22Rv1 (cell line): ENCODE measurements at regions not wholly inside any gene's neighbourhood (a gene's known extent, or its start where the extent isn't known, plus 50 kb on each side); places are given as distances from the start of the nearest gene placed in this dataset.

Experiments used
- ZFX ChIP-seq: fragments of 450-650 bp; IDR thresholded peaks from 2 replicates; pipeline ENCODE4 v1.6.1; 2017; ENCODE audit warnings: antibody characterized with exemption, borderline replicate concordance
- TF ChIP-seq, protein P1 (sequence below): fragments of 450-650 bp; IDR thresholded peaks from 2 replicates; pipeline ENCODE4 v1.5.1; 2017; ENCODE audit warnings: mild to moderate bottlenecking

DNA sequence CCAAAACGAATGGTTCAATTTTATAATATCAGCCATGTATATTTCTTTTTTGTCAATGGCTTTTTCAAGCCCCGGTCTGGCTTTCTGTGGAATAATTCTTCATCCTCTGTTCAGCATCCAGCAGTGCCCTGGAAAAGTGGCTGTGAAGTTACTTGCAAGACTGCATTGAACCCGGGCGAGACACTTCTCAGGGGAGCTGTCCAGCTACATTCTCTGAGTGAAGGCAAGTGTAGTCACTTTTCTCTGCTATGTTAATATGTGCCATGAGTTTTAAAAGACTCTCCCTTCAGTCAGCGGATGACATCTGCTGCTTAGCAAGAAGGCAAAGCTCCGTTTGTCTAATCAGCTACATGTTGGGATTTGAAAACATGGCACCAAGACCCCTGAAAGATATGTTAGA lies 81.3 kb upstream of the RGMA start:
- TF ChIP-seq, protein P1, sequence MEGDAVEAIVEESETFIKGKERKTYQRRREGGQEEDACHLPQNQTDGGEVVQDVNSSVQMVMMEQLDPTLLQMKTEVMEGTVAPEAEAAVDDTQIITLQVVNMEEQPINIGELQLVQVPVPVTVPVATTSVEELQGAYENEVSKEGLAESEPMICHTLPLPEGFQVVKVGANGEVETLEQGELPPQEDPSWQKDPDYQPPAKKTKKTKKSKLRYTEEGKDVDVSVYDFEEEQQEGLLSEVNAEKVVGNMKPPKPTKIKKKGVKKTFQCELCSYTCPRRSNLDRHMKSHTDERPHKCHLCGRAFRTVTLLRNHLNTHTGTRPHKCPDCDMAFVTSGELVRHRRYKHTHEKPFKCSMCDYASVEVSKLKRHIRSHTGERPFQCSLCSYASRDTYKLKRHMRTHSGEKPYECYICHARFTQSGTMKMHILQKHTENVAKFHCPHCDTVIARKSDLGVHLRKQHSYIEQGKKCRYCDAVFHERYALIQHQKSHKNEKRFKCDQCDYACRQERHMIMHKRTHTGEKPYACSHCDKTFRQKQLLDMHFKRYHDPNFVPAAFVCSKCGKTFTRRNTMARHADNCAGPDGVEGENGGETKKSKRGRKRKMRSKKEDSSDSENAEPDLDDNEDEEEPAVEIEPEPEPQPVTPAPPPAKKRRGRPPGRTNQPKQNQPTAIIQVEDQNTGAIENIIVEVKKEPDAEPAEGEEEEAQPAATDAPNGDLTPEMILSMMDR, result no peak
- no peak for TF ChIP-seq ZFX
